ENCODE measurements at regions not wholly inside any gene's neighbourhood (a gene's known extent, or its start where the extent isn't known, plus 50 kb on each side); places are given as distances from the start of the nearest gene placed in this dataset.

GRCh38 chr14:96931751-96932150 lies 134.6 kb downstream of the VRK1 start:
- no peak for DNase-seq

GRCh38 chr14:96934638-96935330 lies 137.6 kb downstream of the VRK1 start:
- DNase-seq = no peak

- no peak for DNase-seq
These were observed 141.8 kb downstream of the VRK1 start for GRCh38 chr14:96938946-96939345.

GRCh38 chr14:96940009-96940408 lies 142.8 kb downstream of the VRK1 start:
- no peak for DNase-seq

- no peak for DNase-seq
These were observed 147.1 kb downstream of the VRK1 start for GRCh38 chr14:96944297-96944696.

GRCh38 chr14:96945721-96946120 lies 148.5 kb downstream of the VRK1 start:
- no peak for DNase-seq

- no peak for DNase-seq
These were observed 152.4 kb downstream of the VRK1 start for GRCh38 chr14:96949594-96949993.

GRCh38 chr14:96951511-96951910 lies 154.3 kb downstream of the VRK1 start:
- no peak for DNase-seq

- no peak for DNase-seq
These were observed 156.1 kb downstream of the VRK1 start for GRCh38 chr14:96953087-96953874.

- no peak for DNase-seq
These were observed 156.6 kb downstream of the VRK1 start for GRCh38 chr14:96953875-96954185.

GRCh38 chr14:96956464-96957239 lies 159.5 kb downstream of the VRK1 start:
- no peak for DNase-seq

- no peak for DNase-seq
These were observed 160.9 kb downstream of the VRK1 start for GRCh38 chr14:96958057-96958456.

- DNase-seq = no peak
These were observed 162.8 kb downstream of the VRK1 start for GRCh38 chr14:96959992-96960391.

GRCh38 chr14:96960598-96961116 lies 163.5 kb downstream of the VRK1 start:
- no peak for DNase-seq

GRCh38 chr14:96961895-96962294 lies 164.7 kb downstream of the VRK1 start:
- DNase-seq = no peak

- no peak for DNase-seq
These were observed 165.2 kb downstream of the VRK1 start for GRCh38 chr14:96962337-96962736.

- no peak for DNase-seq
These were observed 167.7 kb downstream of the VRK1 start for GRCh38 chr14:96964726-96965415.

GRCh38 chr14:96965885-96966595 lies 168.9 kb downstream of the VRK1 start:
- DNase-seq = no peak

- DNase-seq = no peak
These were observed 177.9 kb downstream of the VRK1 start for GRCh38 chr14:96975116-96975515.

- no peak for DNase-seq
These were observed 181.5 kb downstream of the VRK1 start for GRCh38 chr14:96978525-96979272.

- DNase-seq = no peak
These were observed 182.5 kb downstream of the VRK1 start for GRCh38 chr14:96979611-96980074.

Measured in right hindlimb (tissue), 1 donor.